Middle frontal gyrus (tissue), 1 donor: ENCODE measurements at regions not wholly inside any gene's neighbourhood (a gene's known extent, or its start where the extent isn't known, plus 50 kb on each side); places are given as distances from the start of the nearest gene placed in this dataset.
"Not testable (repeated sequence)": the region's sequence is repeated elsewhere in the genome, so short reads cannot be mapped to it uniquely, and the experiment has no call there.

Experiments used
- DNase-seq: peaks from one replicate; pipeline ENCODE4 v3.0.0-alpha.2; 2015; ENCODE audit warnings: low spot score; ENCODE audit errors: extremely low spot score

GRCh38 chr5:104080646-104081175, 518.1 kb upstream of the NUDT12 start:
- no peak for DNase-seq

GRCh38 chr5:104079861-104080645, 517.5 kb upstream of the NUDT12 start:
- not testable (repeated sequence) for DNase-seq

GRCh38 chr5:104071887-104072286, 509.3 kb upstream of the NUDT12 start:
- no peak for DNase-seq

GRCh38 chr5:104062621-104063377, 500.2 kb upstream of the NUDT12 start:
- DNase-seq: no peak

GRCh38 chr5:104061707-104062106, 499.1 kb upstream of the NUDT12 start:
- DNase-seq: no peak

- DNase-seq: no peak
Observed at GRCh38 chr5:104053353-104053649, 490.7 kb upstream of the NUDT12 start.

- no peak for DNase-seq
Observed at GRCh38 chr5:104052558-104053352, 490.2 kb upstream of the NUDT12 start.

- DNase-seq: no peak
Observed at GRCh38 chr5:104050436-104050835, 487.8 kb upstream of the NUDT12 start.

- no peak for DNase-seq
Observed at GRCh38 chr5:104049752-104050151, 487.2 kb upstream of the NUDT12 start.

- no peak for DNase-seq
Observed at GRCh38 chr5:104048231-104048630, 485.6 kb upstream of the NUDT12 start.

GRCh38 chr5:104045987-104046386, 483.4 kb upstream of the NUDT12 start:
- DNase-seq: no peak

GRCh38 chr5:104039871-104040270, 477.3 kb upstream of the NUDT12 start:
- not testable (repeated sequence) for DNase-seq

GRCh38 chr5:104037136-104037535, 474.5 kb upstream of the NUDT12 start:
- not testable (repeated sequence) for DNase-seq

GRCh38 chr5:104033186-104033585, 470.6 kb upstream of the NUDT12 start:
- not testable (repeated sequence) for DNase-seq

- no peak for DNase-seq
Observed at GRCh38 chr5:104024538-104024937, 461.9 kb upstream of the NUDT12 start.

GRCh38 chr5:104023739-104024138, 461.1 kb upstream of the NUDT12 start:
- DNase-seq: no peak

- no peak for DNase-seq
Observed at GRCh38 chr5:104019956-104020355, 457.4 kb upstream of the NUDT12 start.

- DNase-seq: no peak
Observed at GRCh38 chr5:104018299-104018698, 455.7 kb upstream of the NUDT12 start.

- no peak for DNase-seq
Observed at GRCh38 chr5:104016646-104017045, 454.1 kb upstream of the NUDT12 start.

- DNase-seq: no peak
Observed at GRCh38 chr5:104015765-104016164, 453.2 kb upstream of the NUDT12 start.

- not testable (repeated sequence) for DNase-seq
Observed at GRCh38 chr5:104002783-104003182, 440.2 kb upstream of the NUDT12 start.

GRCh38 chr5:104001136-104001535, 438.5 kb upstream of the NUDT12 start:
- DNase-seq: no peak
